Hepatocyte (in vitro differentiated cells): ENCODE measurements at regions not wholly inside any gene's neighbourhood (a gene's known extent, or its start where the extent isn't known, plus 50 kb on each side); places are given as distances from the start of the nearest gene placed in this dataset. TPM values are rescaled to one million over a fixed set of nuclear protein-coding genes. Genes with fewer than 3 reads are reported as not detected.

ENCODE experiments used
- DNase-seq: peaks from one replicate; pipeline ENCODE4 v3.0.0-alpha.2; 2016; ENCODE audit warnings: low spot score
- H2AFZ ChIP-seq: fragments of 200-600 bp; sonication (generic); 2 replicates; pipeline ENCODE4 v1.6.0; 2016; ENCODE audit warnings: antibody characterized with exemption, mild to moderate bottlenecking
- H3K27ac ChIP-seq: fragments of 200-600 bp; sonication (generic); 2 replicates; pipeline ENCODE4 v1.5.1; 2016; ENCODE audit warnings: mild to moderate bottlenecking
- H3K27me3 ChIP-seq: fragments of 200-600 bp; sonication (generic); 2 replicates; pipeline ENCODE4 v1.6.1; 2016
- H3K36me3 ChIP-seq: fragments of 200-600 bp; sonication (generic); replicated peaks from 2 replicates; pipeline ENCODE4 v1.5.1; 2016; ENCODE audit warnings: low read depth; ENCODE audit not compliant: insufficient read depth
- H3K4me1 ChIP-seq: fragments of 200-600 bp; sonication (generic); 2 replicates; pipeline ENCODE4 v1.5.1; 2016; ENCODE audit warnings: mild to moderate bottlenecking, moderate library complexity; ENCODE audit not compliant: insufficient read depth
- H3K4me2 ChIP-seq: fragments of 200-600 bp; sonication (generic); 2 replicates; pipeline ENCODE4 v1.6.0; 2016
- H3K4me3 ChIP-seq: fragments of 200-600 bp; sonication (generic); 2 replicates; pipeline ENCODE4 v1.5.1; 2016; ENCODE audit warnings: mild to moderate bottlenecking
- H3K79me2 ChIP-seq: fragments of 200-600 bp; sonication (generic); 2 replicates; pipeline ENCODE4 v1.6.0; 2017; ENCODE audit warnings: mild to moderate bottlenecking
- H3K9me2 ChIP-seq: fragments of 200-600 bp; sonication (generic); replicated peaks from 2 replicates; pipeline ENCODE4 v1.6.0; 2017; ENCODE audit warnings: mild to moderate bottlenecking; ENCODE audit not compliant: insufficient read depth
- H3K9me3 ChIP-seq: fragments of 200-600 bp; sonication (generic); 2 replicates; pipeline ENCODE4 v1.5.1; 2016; ENCODE audit warnings: low read depth, mild to moderate bottlenecking
- H4K20me1 ChIP-seq: fragments of 200-600 bp; sonication (generic); 2 replicates; pipeline ENCODE4 v1.6.0; 2016; ENCODE audit warnings: mild to moderate bottlenecking; ENCODE audit not compliant: insufficient read depth, poor library complexity, severe bottlenecking
- CTCF ChIP-seq: fragments of 200-600 bp; sonication (generic); IDR thresholded peaks from 2 replicates; pipeline ENCODE4 v1.5.1; 2016; ENCODE audit warnings: antibody characterized with exemption, mild to moderate bottlenecking; ENCODE audit not compliant: poor library complexity
- EZH2 ChIP-seq: fragments of 200-600 bp; sonication (generic); IDR thresholded peaks from 2 replicates; pipeline ENCODE4 v1.6.1; 2016; ENCODE audit warnings: antibody characterized with exemption, mild to moderate bottlenecking, borderline replicate concordance
- EZH2phosphoT487 ChIP-seq: fragments of 200-600 bp; sonication (generic); IDR thresholded peaks from one replicate; pipeline ENCODE4 v1.6.1; 2018; ENCODE audit warnings: antibody characterized with exemption, mild to moderate bottlenecking, low read depth, moderate library complexity; ENCODE audit not compliant: unreplicated experiment, severe bottlenecking
- WGBS: methylation state at CpG from one replicate; pipeline ENCODE4 v1.1.6; 2016; ENCODE audit warnings: low lambda C conversion rate; ENCODE audit errors: missing lambda C conversion rate; 5-methylcytosine and 5-hydroxymethylcytosine counted together
- small RNA-seq: library from RNA; depleted of rRNA; stranded (forward); fragments of <200 nt; gene quantifications from one replicate; pipeline ENCODE3, GENCODE V24; 2014

DNA sequence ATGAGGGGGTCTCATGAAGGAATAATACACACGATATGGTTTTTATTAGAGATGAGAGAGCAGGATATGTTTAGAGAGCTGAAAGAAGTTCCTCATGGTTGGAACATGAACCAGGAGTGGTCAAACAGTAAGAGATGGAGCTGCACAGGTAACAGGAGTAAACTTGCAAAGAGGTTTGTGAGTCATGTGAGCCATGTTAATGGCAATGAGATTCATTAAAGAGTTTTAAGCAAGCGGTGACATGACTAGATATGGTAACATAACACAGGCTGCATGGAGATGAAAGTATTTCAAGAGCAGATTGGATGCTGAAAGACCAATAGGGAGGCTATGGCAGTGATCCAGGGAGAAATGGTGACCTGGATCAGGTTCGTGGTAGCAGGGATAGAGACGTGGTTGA lies 62.6 kb upstream of the SSTR1 start:
- DNase-seq, result no peak
- Histone ChIP-seq H3K27ac (no peak overlapping the region), H4K20me1 (no peaks in the 10 kb centered on the region), H3K27me3 (no peaks in the 10 kb centered on the region), H3K4me3 (no peak overlapping the region), H3K79me2 (no peaks in the 10 kb centered on the region), H3K36me3 (no peaks in the 10 kb centered on the region), H3K9me3 (no peaks in the 10 kb centered on the region), H3K4me2 (no peak overlapping the region), H3K4me1 (no peaks in the 10 kb centered on the region), H2AFZ (no peak overlapping the region), H3K9me2 (no peaks in the 10 kb centered on the region)
- WGBS, result 88% methylated on average over 4 of the region's 4 CpGs
- TF ChIP-seq CTCF, result no peak
- TF ChIP-seq EZH2, result no peak
- no peak for TF ChIP-seq EZH2phosphoT487

- Histone ChIP-seq H3K9me2 (no peaks in the 10 kb centered on the region), H2AFZ (no peak overlapping the region), H3K36me3 (no peaks in the 10 kb centered on the region), H3K27ac (no peak overlapping the region), H3K4me3 (no peak overlapping the region), H4K20me1 (no peaks in the 10 kb centered on the region), H3K4me1 (no peaks in the 10 kb centered on the region), H3K79me2 (no peaks in the 10 kb centered on the region), H3K9me3 (no peaks in the 10 kb centered on the region), H3K4me2 (no peak overlapping the region), H3K27me3 (no peaks in the 10 kb centered on the region)
- no peak for TF ChIP-seq EZH2
- TF ChIP-seq CTCF, result no peak
- no peak for TF ChIP-seq EZH2phosphoT487
- no peak for DNase-seq
- WGBS, result 93% methylated on average over 3 of the region's 3 CpGs
Observed at GRCh38 chr14:38150075-38150474, 57.6 kb upstream of the SSTR1 start.

Small RNA genes in the stretch of these regions (small RNA-seq; reads per million reads assigned to genes)
- gene RF00406, result 0.25 reads per million
- not detected for gene RNU6-1277P
